H1 (cell line): ENCODE measurements at regions not wholly inside any gene's neighbourhood (a gene's known extent, or its start where the extent isn't known, plus 50 kb on each side); places are given as distances from the start of the nearest gene placed in this dataset.

Experiments
- CTCF ChIA-PET: fragments of 300-600 bp; sonication (Branson Sonifier 250); formaldehyde crosslinking; loops from one replicate; lab custom pipeline; 2021; ENCODE audit not compliant: partially characterized antibody; lab: Charles Lee
- POLR2A ChIA-PET: fragments of 300-600 bp; sonication (Branson Sonifier 250); formaldehyde crosslinking; loops from one replicate; lab custom pipeline; 2021; ENCODE audit warnings: inconsistent platforms; ENCODE audit not compliant: partially characterized antibody; lab: Charles Lee
- DNase-seq, 2 experiments: peaks; one replicate each; pipeline versions ENCODE4 v3.0.0 to v3.0.0-alpha.2; 2010 to 2022; ENCODE audit warnings: low spot score in 2 of 2, low read depth in 1 of 2, mixed read lengths in 1 of 2
- FAIRE-seq: peaks from 2 replicates; lab custom pipeline; 2011; peaks lifted over from hg19 to GRCh38; lab: Jason Lieb, UNC
- H2AFZ ChIP-seq: 2 replicates; pipeline ENCODE4 v1.8.1; 2012; ENCODE audit warnings: low read length, inconsistent platforms
- H2AK5ac ChIP-seq: 2 replicates; pipeline ENCODE4 v1.6.1; 2013; ENCODE audit warnings: low read depth, low read length
- H2BK120ac ChIP-seq: replicated peaks from 2 replicates; pipeline ENCODE3; 2013; ENCODE audit warnings: low read depth, low read length, inconsistent platforms
- H2BK12ac ChIP-seq: 2 replicates; pipeline ENCODE4 v1.6.1; 2013; ENCODE audit warnings: low read depth, low read length
- H2BK15ac ChIP-seq: 2 replicates; pipeline ENCODE4 v1.6.1; 2013; ENCODE audit warnings: low read length
- H2BK20ac ChIP-seq: 2 replicates; pipeline ENCODE4 v1.6.1; 2013; ENCODE audit warnings: low read length
- H2BK5ac ChIP-seq: 2 replicates; pipeline ENCODE4 v1.6.1; 2013; ENCODE audit warnings: low read depth, low read length
- H3K14ac ChIP-seq: 2 replicates; pipeline ENCODE4 v1.6.1; 2013; ENCODE audit warnings: inconsistent platforms; ENCODE audit not compliant: insufficient read length
- H3K18ac ChIP-seq: 2 replicates; pipeline ENCODE4 v1.6.1; 2013; ENCODE audit warnings: low read length; ENCODE audit errors: extremely low read depth
- H3K23ac ChIP-seq: 2 replicates; pipeline ENCODE4 v1.6.1; 2013; ENCODE audit warnings: inconsistent platforms; ENCODE audit not compliant: insufficient read length
- H3K23me2 ChIP-seq: 2 replicates; pipeline ENCODE4 v1.6.1; 2013; ENCODE audit warnings: low read depth, low read length
- H3K27ac ChIP-seq: 2 replicates; pipeline ENCODE4 v1.6.1; 2011; ENCODE audit warnings: low read depth, low read length, inconsistent platforms
- H3K27me3 ChIP-seq, 4 experiments: replicated peaks in 1 of 4; 1 replicate in 1 of 4; 2 replicates in 3 of 4; pipeline versions ENCODE4 v1.6.1 to v1.8.1; 2011 to 2013; ENCODE audit warnings: low read length in 3 of 4, mild to moderate bottlenecking in 3 of 4, inconsistent platforms in 2 of 4, mixed read lengths in 2 of 4, moderate library complexity in 1 of 4; ENCODE audit not compliant: control insufficient read depth in 3 of 4, insufficient read depth in 3 of 4; ENCODE audit errors: extremely low read depth in 1 of 4
- H3K36me3 ChIP-seq, 4 experiments: 2 replicates each; pipeline versions ENCODE4 v1.6.1 to v1.8.1; 2011 to 2013; ENCODE audit warnings: mild to moderate bottlenecking in 4 of 4, low read length in 3 of 4, moderate library complexity in 2 of 4, control low read depth in 1 of 4, inconsistent platforms in 1 of 4; ENCODE audit not compliant: insufficient read depth in 4 of 4, control insufficient read depth in 2 of 4
- H3K4ac ChIP-seq: replicated peaks from 2 replicates; pipeline ENCODE3; 2013; ENCODE audit warnings: low read length, low read depth, mixed read lengths, inconsistent platforms; ENCODE audit not compliant: insufficient read length
- H3K4me1 ChIP-seq, 4 experiments: replicated peaks in 1 of 4; 1 replicate in 1 of 4; 2 replicates in 3 of 4; pipeline versions ENCODE4 v1.6.1 to v1.8.1; 2011 to 2013; ENCODE audit warnings: low read length in 3 of 4, inconsistent platforms in 2 of 4, mixed read lengths in 1 of 4; ENCODE audit not compliant: insufficient read depth in 4 of 4, control insufficient read depth in 3 of 4
- H3K4me2 ChIP-seq, 2 experiments: 2 replicates each; pipeline versions ENCODE4 v1.6.1 to v1.8.1; 2011 to 2013; ENCODE audit warnings: low read depth in 2 of 2, low read length in 2 of 2, control low read depth in 1 of 2, inconsistent platforms in 1 of 2, mild to moderate bottlenecking in 1 of 2; ENCODE audit not compliant: insufficient read depth in 1 of 2
- H3K4me3 ChIP-seq, 4 experiments: fragments of 200-600, 300-600 bp in 1 of 4; sonication (generic), shearing (Covaris generic), sonication (Bioruptor Twin) in 1 of 4; 2 replicates each; pipeline versions ENCODE4 v1.5.1 to v1.8.1; 2011 to 2016; ENCODE audit warnings: low read length in 4 of 4, low read depth in 3 of 4, control low read depth in 2 of 4, inconsistent platforms in 2 of 4, mild to moderate bottlenecking in 2 of 4, mixed read lengths in 1 of 4, moderate library complexity in 1 of 4; ENCODE audit not compliant: insufficient read depth in 2 of 4; ENCODE audit errors: extremely low read depth in 1 of 4
- H3K56ac ChIP-seq: replicated peaks from 2 replicates; pipeline ENCODE3; 2013; ENCODE audit warnings: low read depth, mild to moderate bottlenecking, mixed read lengths, low read length, inconsistent platforms; ENCODE audit not compliant: insufficient read length
- H3K79me1 ChIP-seq: 2 replicates; pipeline ENCODE4 v1.6.1; 2013; ENCODE audit warnings: low read depth, low read length, control low read depth
- H3K79me2 ChIP-seq, 2 experiments: 2 replicates each; pipeline versions ENCODE4 v1.6.1 to v1.8.1; 2012 to 2013; ENCODE audit warnings: low read length in 2 of 2, mild to moderate bottlenecking in 2 of 2, inconsistent platforms in 1 of 2; ENCODE audit not compliant: insufficient read depth in 2 of 2, control insufficient read depth in 1 of 2
- H3K9ac ChIP-seq, 4 experiments: replicated peaks in 1 of 4; 1 replicate in 1 of 4; 2 replicates in 3 of 4; pipeline versions ENCODE4 v1.6.1 to v1.8.1; 2011 to 2013; ENCODE audit warnings: low read depth in 3 of 4, low read length in 3 of 4, control low read depth in 2 of 4, mild to moderate bottlenecking in 2 of 4, moderate library complexity in 2 of 4, inconsistent platforms in 1 of 4; ENCODE audit errors: extremely low read depth in 1 of 4
- H3K9me3 ChIP-seq, 2 experiments: 2 replicates each; pipeline versions ENCODE4 v1.6.1 to v1.8.1; 2012 to 2013; ENCODE audit warnings: mild to moderate bottlenecking in 2 of 2, moderate library complexity in 2 of 2, control low read depth in 1 of 2, inconsistent platforms in 1 of 2, low read depth in 1 of 2, low read length in 1 of 2, mixed read lengths in 1 of 2; ENCODE audit not compliant: insufficient read depth in 2 of 2
- H4K20me1 ChIP-seq, 2 experiments: replicated peaks in 1 of 2; 2 replicates each; pipeline versions ENCODE3 to v1.8.1; 2011 to 2013; ENCODE audit warnings: inconsistent platforms in 2 of 2, low read length in 2 of 2, mild to moderate bottlenecking in 1 of 2; ENCODE audit not compliant: insufficient read depth in 2 of 2, control insufficient read depth in 1 of 2
- H4K5ac ChIP-seq: 2 replicates; pipeline ENCODE4 v1.6.1; 2013; ENCODE audit warnings: low read length, low read depth, mixed read lengths, inconsistent platforms; ENCODE audit not compliant: insufficient read length
- H4K8ac ChIP-seq: 2 replicates; pipeline ENCODE4 v1.8.0; 2013; ENCODE audit warnings: mild to moderate bottlenecking, moderate library complexity, low read length, inconsistent platforms; ENCODE audit not compliant: insufficient read depth; ENCODE audit errors: extremely low read depth
- H4K91ac ChIP-seq: replicated peaks from 2 replicates; pipeline ENCODE3; 2013; ENCODE audit warnings: low read length, mixed read lengths, inconsistent platforms; ENCODE audit not compliant: insufficient read length
- NANOG ChIP-seq: IDR thresholded peaks from 2 replicates; pipeline ENCODE4 v1.6.1; 2011; ENCODE audit warnings: low read length, low read depth, mild to moderate bottlenecking, inconsistent platforms; ENCODE audit not compliant: insufficient read depth, poor library complexity, severe bottlenecking
- WGBS, 2 experiments: shearing (Covaris generic) in 1 of 2; methylation state at CpG; one replicate each; pipeline versions ENCODE4 v1.1.6 to v1.1.7; 2013 to 2015; ENCODE audit warnings: low lambda C conversion rate in 2 of 2, mixed read lengths in 2 of 2, inconsistent platforms in 1 of 2, low coverage in 1 of 2, missing lambda C conversion rate in 1 of 2; ENCODE audit not compliant: insufficient replicate concordance in 2 of 2, insufficient coverage in 1 of 2, insufficient read length in 1 of 2; ENCODE audit errors: extremely low coverage in 1 of 2, missing lambda C conversion rate in 1 of 2; 5-methylcytosine and 5-hydroxymethylcytosine counted together

GRCh38 chr1:238005116-238005515, 114.4 kb upstream of the ZP4 start:
- Histone ChIP-seq H3K36me3 (no peaks in the 10 kb centered on the region), H2BK15ac (no peak overlapping the region), H3K27me3 (no peaks in the 10 kb centered on the region), H2AK5ac (no peak overlapping the region; the same call in 1 of the 2 replicates), H2AFZ (no peak overlapping the region), H3K4me3 (no peak overlapping the region), H3K4ac (no peak overlapping the region), H3K9ac (no peak overlapping the region), H3K23ac (no peak overlapping the region), H3K18ac (no peak overlapping the region), H4K91ac (no peak overlapping the region), H3K56ac (no peak overlapping the region), H3K14ac (no peak overlapping the region), H3K27ac (no peak overlapping the region), H4K20me1 (no peaks in the 10 kb centered on the region), H2BK5ac (no peak overlapping the region), H3K79me2 (no peaks in the 10 kb centered on the region), H3K4me1 (no peaks in the 10 kb centered on the region), H2BK120ac (no peak overlapping the region), H4K8ac (no peak overlapping the region), H4K5ac (no peak overlapping the region), H2BK20ac (no peak overlapping the region), H3K23me2 (no peaks in the 10 kb centered on the region; the same call in 1 of the 2 replicates), H3K79me1 (no peaks in the 10 kb centered on the region), H3K9me3 (no peaks in the 10 kb centered on the region), H3K4me2 (no peak overlapping the region), H2BK12ac (no peak overlapping the region)
- FAIRE-seq = no peak
- ChIA-PET POLR2A (no interaction called here), CTCF (no interaction called here)
- no peak for DNase-seq
- no peak for TF ChIP-seq NANOG
- WGBS, 2 experiments = 90% methylated on average over 1 of the region's 1 CpG; no CpG with 5 or more reads in 1 of the 2 experiments
